ENCODE measurements at regions not wholly inside any gene's neighbourhood (a gene's known extent, or its start where the extent isn't known, plus 50 kb on each side); places are given as distances from the start of the nearest gene placed in this dataset.

DNA sequence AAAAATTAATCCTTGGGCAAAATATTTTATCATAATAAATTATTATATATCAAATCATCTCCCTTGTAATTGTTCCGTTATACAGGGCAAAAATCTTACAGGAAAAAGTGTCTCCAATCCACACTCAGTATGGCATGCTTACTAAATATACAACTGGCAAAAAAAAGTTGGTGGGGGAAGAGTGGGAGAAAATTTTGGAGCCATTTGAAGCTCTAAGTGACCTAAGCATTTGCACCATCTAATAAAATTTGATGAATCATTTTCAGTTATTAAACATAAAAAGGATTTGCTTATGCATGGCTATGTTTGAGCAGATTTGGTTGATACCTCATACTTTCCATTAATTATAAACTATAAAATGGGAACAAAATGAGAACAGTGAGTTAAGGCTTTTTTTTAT, 68.1 kb upstream of the FAM9C start:
- DNase-seq (ENCODE audit: low read depth), result no peak
- H3K4me3 ChIP-seq (ENCODE audit: low read depth, low read length), result no peak overlapping the region
- no peak for TF ChIP-seq CTCF (IDR thresholded peaks at IDR 0.05; ENCODE audit: insufficient read depth, low read depth, low read length)

- H3K4me3 ChIP-seq (ENCODE audit: low read depth, low read length), result no peak overlapping the region
- peak; percentile 99 for DNase-seq (ENCODE audit: low read depth)
- no peak for TF ChIP-seq CTCF (IDR thresholded peaks at IDR 0.05; ENCODE audit: insufficient read depth, low read depth, low read length)
Measured at GRCh38 chrX:13110433-13111324, 66.3 kb upstream of the FAM9C start.

DNA sequence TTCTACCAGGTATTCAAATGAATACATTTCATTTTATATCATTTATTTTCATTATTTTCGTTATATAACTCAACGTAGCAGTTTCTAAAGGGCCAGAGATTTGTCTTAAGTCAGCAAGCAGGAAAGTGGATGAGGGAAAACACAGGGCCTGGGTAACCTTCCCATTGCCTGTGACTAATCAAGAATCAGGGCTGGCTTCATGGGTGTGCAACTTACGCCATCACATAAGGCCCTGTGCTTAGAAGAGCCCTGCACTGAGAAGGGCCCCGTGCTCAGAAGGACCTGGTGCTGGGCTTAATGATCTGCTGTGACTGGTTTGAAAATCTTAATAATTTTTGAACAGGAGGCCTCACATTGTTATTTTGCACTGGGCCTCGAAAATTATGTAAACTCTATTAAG, 65.4 kb upstream of the FAM9C start:
- H3K4me3 ChIP-seq (ENCODE audit: low read depth, low read length), result no peak overlapping the region
- DNase-seq (ENCODE audit: low read depth), result peak; percentile 86
- no peak for TF ChIP-seq CTCF (IDR thresholded peaks at IDR 0.05; ENCODE audit: insufficient read depth, low read depth, low read length)

DNA sequence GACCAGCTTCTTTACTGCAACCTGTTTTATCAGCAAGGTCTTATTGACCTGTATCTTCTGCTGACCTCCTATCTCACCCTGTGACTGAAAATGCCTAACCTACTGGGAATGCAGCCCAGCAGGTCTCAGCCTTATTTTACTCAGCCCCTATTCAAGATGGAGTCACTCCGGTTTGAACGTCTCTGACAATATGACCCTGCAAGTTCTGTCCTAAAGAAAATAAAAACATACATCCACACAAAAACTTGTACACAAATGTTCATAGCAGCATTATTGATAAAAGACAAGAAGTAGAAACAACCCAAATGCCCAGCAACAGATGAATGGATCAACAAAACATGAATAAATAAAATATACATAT, 59.5 kb upstream of the FAM9C start:
- no peak for DNase-seq (ENCODE audit: low read depth)
- no peak for TF ChIP-seq CTCF (IDR thresholded peaks at IDR 0.05; ENCODE audit: insufficient read depth, low read depth, low read length)
- H3K4me3 ChIP-seq (ENCODE audit: low read depth, low read length), result no peak overlapping the region

GRCh38 chrX:13103188-13103913, 58.9 kb upstream of the FAM9C start:
- TF ChIP-seq CTCF (IDR thresholded peaks at IDR 0.05; ENCODE audit: insufficient read depth, low read depth, low read length), result no peak
- peak; percentile 38 for DNase-seq (ENCODE audit: low read depth)

DNA sequence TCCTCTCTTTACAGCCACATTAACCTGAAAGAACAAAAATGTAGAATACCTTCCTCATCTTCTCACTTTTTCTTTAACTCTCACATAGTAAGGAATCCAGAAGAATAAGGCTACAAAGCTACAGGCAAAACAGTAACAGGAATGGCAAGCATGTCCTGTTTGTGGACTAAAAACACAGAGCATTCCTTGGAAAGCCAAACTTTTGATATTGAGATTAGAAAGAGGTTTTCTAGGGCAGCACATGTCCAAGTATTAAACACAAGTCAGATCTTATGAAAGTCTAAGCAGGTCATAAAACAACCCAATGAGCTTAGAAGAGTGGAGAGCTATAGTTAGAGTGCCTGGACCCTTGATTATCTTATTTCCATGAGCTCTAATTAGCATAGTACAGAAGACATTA, 58.2 kb upstream of the FAM9C start:
- DNase-seq (ENCODE audit: low read depth), result peak; percentile 79
- no peak for TF ChIP-seq CTCF (IDR thresholded peaks at IDR 0.05; ENCODE audit: insufficient read depth, low read depth, low read length)
- H3K4me3 ChIP-seq (ENCODE audit: low read depth, low read length), result no peak overlapping the region

More at GRCh38 chrX:13103188-13103913, 58.9 kb upstream of the FAM9C start:
- H3K4me3 ChIP-seq (ENCODE audit: low read depth, low read length), result no peak overlapping the region
